ENCODE measurements at regions not wholly inside any gene's neighbourhood (a gene's known extent, or its start where the extent isn't known, plus 50 kb on each side); places are given as distances from the start of the nearest gene placed in this dataset.

- no peak for TF ChIP-seq FOXA1 (IDR thresholded peaks at IDR 0.05)
- no peak for TF ChIP-seq CTCF (IDR thresholded peaks at IDR 0.05; ENCODE audit: low read depth, low read length, missing input control)
- TF ChIP-seq GABPA (IDR thresholded peaks at IDR 0.05 in 1 of 2, conservative IDR thresholded peaks at IDR 0.05 in 1 of 2), result no peak
- no peak for TF ChIP-seq MAX (IDR thresholded peaks at IDR 0.05)
- no peak for TF ChIP-seq RAD21 (IDR thresholded peaks at IDR 0.05)
- no peak for TF ChIP-seq ATF3 (IDR thresholded peaks at IDR 0.05)
These were observed 1296.3 kb upstream of the CADM2 start for GRCh38 chr3:83662381-83662960.

Measured in liver (tissue), 3 donors.